Thymus (tissue), 11 donors: ENCODE measurements at regions not wholly inside any gene's neighbourhood (a gene's known extent, or its start where the extent isn't known, plus 50 kb on each side); places are given as distances from the start of the nearest gene placed in this dataset.
"Not testable (repeated sequence)": the region's sequence is repeated elsewhere in the genome, so short reads cannot be mapped to it uniquely, and the experiment has no call there.

ENCODE experiments used
- DNase-seq, 9 donors: peaks; one replicate each; pipeline ENCODE4 v3.0.0-alpha.2; 2013; ENCODE audit warnings: low spot score in 9 of 9, low read depth in 6 of 9, missing footprints in 1 of 9
- H3K27ac ChIP-seq, 2 donors: one replicate each; pipeline ENCODE4 v1.5.1; 2013; ENCODE audit warnings: control low read depth in 1 of 2, low read depth in 1 of 2, low read length in 1 of 2, mild to moderate bottlenecking in 1 of 2, moderate library complexity in 1 of 2
- H3K27me3 ChIP-seq, 2 donors: one replicate each; pipeline ENCODE4 v1.5.1; 2013; ENCODE audit warnings: low read length in 1 of 2; ENCODE audit not compliant: control insufficient read depth in 2 of 2, insufficient read depth in 1 of 2
- H3K36me3 ChIP-seq, 2 donors: one replicate each; pipeline ENCODE4 v1.5.1; 2013; ENCODE audit warnings: low read length in 1 of 2, mild to moderate bottlenecking in 1 of 2, moderate library complexity in 1 of 2; ENCODE audit not compliant: control insufficient read depth in 2 of 2, insufficient read depth in 2 of 2
- H3K4me1 ChIP-seq, 2 donors: one replicate each; pipeline ENCODE4 v1.5.1; 2013; ENCODE audit warnings: low read length in 2 of 2; ENCODE audit not compliant: control insufficient read depth in 2 of 2, insufficient read depth in 2 of 2
- H3K4me3 ChIP-seq, 2 donors: one replicate each; pipeline ENCODE4 v1.5.1; 2013; ENCODE audit warnings: low read length in 2 of 2, control low read depth in 1 of 2, mild to moderate bottlenecking in 1 of 2
- H3K9me3 ChIP-seq, 2 donors: one replicate each; pipeline ENCODE4 v1.5.1; 2013; ENCODE audit warnings: low read length in 1 of 2, mild to moderate bottlenecking in 1 of 2; ENCODE audit not compliant: control insufficient read depth in 2 of 2, insufficient read depth in 1 of 2
- WGBS: extraction: QIAGEN DNeasy Blood & Tissue Kit; methylation state at CpG from one replicate; pipeline ENCODE4 v1.1.7; 2013; 5-methylcytosine and 5-hydroxymethylcytosine counted together
- donor health status: healthy.

- H3K27ac ChIP-seq, H3K36me3 ChIP-seq, DNase-seq, H3K4me3 ChIP-seq, H3K27me3 ChIP-seq, H3K4me1 ChIP-seq, H3K9me3 ChIP-seq: not testable (repeated sequence)
- 93% methylated on average over 21 of the region's 21 CpGs for WGBS
These were observed 111.3 kb downstream of the NPIPB11 start for GRCh38 chr16:29294951-29295795.

DNA sequence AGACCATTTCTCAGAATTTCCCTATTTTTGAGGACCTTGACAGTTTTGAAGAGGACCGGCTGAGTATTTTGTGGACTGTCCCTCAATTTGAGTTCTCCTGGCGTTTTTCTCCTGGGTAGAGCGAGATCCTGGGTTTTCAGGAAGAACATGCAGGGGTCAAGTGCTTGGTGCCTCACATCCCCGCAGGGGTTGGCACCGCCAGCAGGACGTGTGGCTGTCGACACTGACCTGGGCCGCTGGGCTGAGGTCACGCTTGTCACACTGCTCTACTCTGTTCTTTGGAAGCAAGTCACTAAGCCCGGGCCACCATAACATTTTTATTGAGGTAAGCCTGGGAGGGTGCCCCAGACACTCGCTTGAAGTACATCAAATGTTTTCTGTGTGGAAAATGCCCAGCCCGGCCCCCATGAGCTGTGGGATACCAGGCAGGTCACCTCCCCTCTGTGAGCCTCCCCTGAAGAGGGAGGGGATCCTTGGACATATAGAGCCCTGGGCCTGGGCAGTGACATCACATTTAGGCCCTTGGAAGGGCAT is 112.0 kb downstream of the NPIPB11 start:
- H3K4me1 ChIP-seq, H3K9me3 ChIP-seq, H3K27ac ChIP-seq, H3K27me3 ChIP-seq, H3K4me3 ChIP-seq, H3K36me3 ChIP-seq, DNase-seq: not testable (repeated sequence)
- WGBS, result 99% methylated on average over 12 of the region's 12 CpGs

GRCh38 chr16:29293545-29293944 is 113.0 kb downstream of the NPIPB11 start:
- not testable (repeated sequence) for H3K9me3 ChIP-seq, DNase-seq, H3K27ac ChIP-seq, H3K4me3 ChIP-seq, H3K4me1 ChIP-seq, H3K36me3 ChIP-seq, H3K27me3 ChIP-seq
- WGBS, result 97% methylated on average over 7 of the region's 9 CpGs

DNA sequence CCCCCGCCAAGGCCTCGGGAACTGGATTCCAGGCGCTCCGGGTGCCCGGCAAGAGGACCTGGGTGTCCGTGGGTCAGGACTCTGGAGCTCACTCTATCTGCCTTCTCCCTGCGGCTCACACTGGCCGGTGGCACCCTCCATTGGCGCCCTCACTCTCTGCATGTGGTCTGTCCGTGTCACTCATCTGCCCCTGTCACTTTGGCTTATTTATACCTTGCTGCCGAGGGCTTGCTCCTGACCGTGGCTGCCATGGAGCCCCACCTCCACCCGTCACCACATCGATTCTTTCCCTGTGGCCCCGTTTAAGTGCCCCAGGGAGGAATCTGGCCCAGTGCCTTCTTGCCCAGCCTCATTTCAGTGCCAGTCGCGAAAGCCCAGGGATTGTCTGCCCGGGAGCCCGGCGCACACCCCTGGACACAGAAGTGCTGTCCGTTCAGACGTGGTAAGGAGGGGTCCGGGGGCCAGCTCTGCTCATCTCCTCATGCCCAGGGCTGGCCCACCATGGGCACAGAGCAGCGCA is 113.5 kb downstream of the NPIPB11 start:
- H3K27me3 ChIP-seq, H3K4me3 ChIP-seq, H3K9me3 ChIP-seq, DNase-seq, H3K36me3 ChIP-seq, H3K27ac ChIP-seq, H3K4me1 ChIP-seq: not testable (repeated sequence)
- 96% methylated on average over 22 of the region's 24 CpGs for WGBS

- not testable (repeated sequence) for H3K36me3 ChIP-seq, H3K4me3 ChIP-seq, H3K27me3 ChIP-seq, DNase-seq, H3K9me3 ChIP-seq, H3K27ac ChIP-seq
- WGBS, result 90% methylated on average over 28 of the region's 30 CpGs
- peaks cover 0 to 12% of the 10 kb centered on the region in 2 donors for H3K4me1 ChIP-seq
These were observed 114.9 kb downstream of the NPIPB11 start for GRCh38 chr16:29291329-29292271.

DNA sequence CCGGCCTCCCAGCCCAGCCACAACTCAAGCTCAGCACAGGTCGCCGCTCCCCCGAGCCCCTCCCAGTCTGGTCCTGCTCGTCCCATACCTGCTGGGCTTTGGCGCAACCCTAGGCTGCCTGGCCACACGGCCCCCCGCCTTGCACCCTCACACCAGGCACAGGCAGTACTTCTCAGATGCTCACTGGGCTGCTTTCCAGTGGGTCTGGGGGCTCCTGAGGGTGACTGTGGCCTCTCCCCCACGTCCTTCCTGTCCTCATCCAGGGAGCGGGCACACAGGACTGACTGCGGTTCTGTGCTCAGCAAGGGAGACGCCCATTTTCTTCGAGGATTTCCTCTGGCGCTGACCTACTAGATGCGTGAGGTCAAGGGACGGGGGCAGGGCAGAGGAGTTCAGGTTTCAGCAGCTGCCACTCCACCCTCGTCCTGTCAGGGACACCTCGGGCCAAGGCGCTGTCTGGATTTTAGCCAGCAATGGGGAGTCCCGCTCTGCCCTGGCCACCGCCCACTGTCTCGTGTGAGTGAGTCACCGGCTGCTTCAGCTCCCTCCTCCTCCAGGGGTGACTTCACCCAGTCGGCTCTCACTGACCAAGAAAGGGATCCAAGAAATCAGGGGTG is 115.8 kb downstream of the NPIPB11 start:
- WGBS, result 31% methylated on average over 23 of the region's 24 CpGs
- peak in 1 of 9 donors; percentile 23 for DNase-seq
- Histone ChIP-seq H3K4me3 (no peak overlapping the region), H3K36me3 (no peaks in the 10 kb centered on the region), H3K27me3 (peaks cover 0 to 6% of the 10 kb centered on the region in 2 donors), H3K9me3 (no peaks in the 10 kb centered on the region), H3K4me1 (peaks cover 0 to 12% of the 10 kb centered on the region in 2 donors), H3K27ac (no peak overlapping the region)

DNA sequence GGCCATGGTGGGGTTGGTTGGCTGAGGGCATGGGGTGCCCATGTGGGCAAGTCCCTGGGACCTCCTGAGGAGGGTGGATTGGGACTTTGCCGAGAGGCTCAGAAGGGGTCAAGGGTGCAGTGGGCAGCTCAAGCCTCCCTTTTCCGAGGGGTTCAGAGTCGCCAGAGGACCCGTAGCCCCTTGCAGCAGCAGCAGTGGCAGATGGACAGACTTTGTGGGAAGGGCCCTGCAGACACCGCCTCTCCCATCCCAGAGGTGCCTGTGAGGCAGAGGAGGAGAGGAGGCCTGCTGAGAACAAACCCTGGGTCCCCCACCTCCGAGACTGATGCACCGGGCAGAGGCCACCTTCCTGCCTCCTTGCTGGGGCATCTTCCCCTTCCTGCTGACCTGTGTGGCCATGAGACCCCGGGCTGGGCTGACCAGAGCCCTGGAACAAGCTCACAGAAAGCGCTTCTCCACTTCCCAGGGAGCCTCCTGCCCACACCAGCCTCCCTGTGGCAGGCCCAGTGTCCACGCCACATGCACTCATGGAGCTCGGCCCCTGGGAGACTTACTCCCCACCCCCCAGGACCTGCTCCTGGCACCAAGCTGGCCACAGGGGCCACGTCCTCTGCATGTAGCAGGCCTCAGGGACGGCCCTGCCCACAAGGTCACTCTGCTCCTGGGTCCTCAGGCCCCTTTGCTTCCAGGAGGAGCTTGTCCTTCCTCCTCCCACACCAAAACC is 116.8 kb downstream of the NPIPB11 start:
- H3K27ac ChIP-seq, H3K27me3 ChIP-seq, H3K9me3 ChIP-seq, H3K4me3 ChIP-seq, H3K36me3 ChIP-seq, DNase-seq: not testable (repeated sequence)
- peaks cover 0 to 22% of the 10 kb centered on the region in 2 donors for H3K4me1 ChIP-seq
- 96% methylated on average over 13 of the region's 13 CpGs for WGBS

DNA sequence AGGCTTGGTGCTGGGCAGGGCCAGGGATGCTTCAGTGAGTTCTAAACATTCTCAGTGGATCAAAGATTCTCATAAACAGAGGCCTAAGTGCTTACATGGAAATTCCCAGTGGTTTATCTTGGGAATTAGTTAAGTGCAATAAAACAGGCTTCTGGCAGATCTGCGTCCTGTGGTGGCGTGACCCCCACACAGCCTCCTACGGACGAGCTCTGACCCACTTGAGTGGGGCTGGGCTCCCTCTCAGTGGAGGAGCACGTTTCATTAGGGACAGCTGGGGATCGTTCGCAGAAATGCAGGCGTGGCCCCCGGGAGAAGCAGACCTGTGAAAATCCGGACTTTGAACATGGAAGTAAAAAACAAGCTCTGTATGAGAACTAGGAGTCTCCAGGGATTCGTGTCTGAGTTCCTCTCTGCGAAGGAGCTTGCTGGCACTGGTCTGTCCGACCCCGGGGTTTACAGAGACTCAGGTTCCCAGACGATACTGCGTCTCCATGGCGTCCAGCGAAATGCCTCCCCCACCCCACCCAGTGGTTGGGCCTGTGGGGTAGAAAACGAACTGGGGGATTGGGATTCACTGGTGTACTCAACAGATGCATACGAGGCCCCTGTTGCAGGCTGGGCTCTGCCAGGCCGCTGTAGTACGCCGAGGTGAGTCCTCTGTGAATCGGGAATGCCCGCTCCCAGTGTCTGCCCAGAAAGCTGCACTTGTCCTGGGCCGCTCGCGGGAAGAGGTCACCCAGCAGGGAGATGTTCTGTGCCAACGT is 117.6 kb downstream of the NPIPB11 start:
- peaks cover 0 to 25% of the 10 kb centered on the region in 2 donors for H3K4me1 ChIP-seq
- WGBS, result 94% methylated on average over 29 of the region's 29 CpGs
- H3K4me3 ChIP-seq, H3K27me3 ChIP-seq, H3K36me3 ChIP-seq, H3K27ac ChIP-seq, H3K9me3 ChIP-seq, DNase-seq: not testable (repeated sequence)
